Neural crest cell (in vitro differentiated cells): ENCODE measurements at regions not wholly inside any gene's neighbourhood (a gene's known extent, or its start where the extent isn't known, plus 50 kb on each side); places are given as distances from the start of the nearest gene placed in this dataset.

Experiments
- DNase-seq: peaks from one replicate; pipeline ENCODE4 v3.0.0; 2021; ENCODE audit warnings: low read depth, mixed read lengths, low spot score
- H3K27ac Mint-ChIP-seq: one replicate; pipeline ENCODE4 v1.8.0; 2021; ENCODE audit warnings: mild to moderate bottlenecking, mixed read lengths; ENCODE audit not compliant: unreplicated experiment
- H3K27me3 Mint-ChIP-seq: 2 replicates; pipeline ENCODE4 v1.8.0; 2021; ENCODE audit warnings: low read depth, mild to moderate bottlenecking, mixed read lengths
- H3K36me3 Mint-ChIP-seq: 2 replicates; pipeline ENCODE4 v1.8.0; 2021; ENCODE audit warnings: low read depth, mild to moderate bottlenecking, mixed read lengths
- H3K4me1 Mint-ChIP-seq: 2 replicates; pipeline ENCODE4 v1.8.0; 2021; ENCODE audit warnings: mixed read lengths
- H3K4me3 Mint-ChIP-seq: one replicate; pipeline ENCODE4 v1.8.0; 2021; ENCODE audit warnings: mild to moderate bottlenecking, mixed read lengths
- H3K9me3 Mint-ChIP-seq: 2 replicates; pipeline ENCODE4 v1.8.0; 2021; ENCODE audit warnings: mixed read lengths
- CTCF ChIP-seq: fragments of 200-600 bp; sonication (generic); conservative IDR thresholded peaks from 2 replicates; pipeline ENCODE4 v1.5.0; 2021; ENCODE audit warnings: antibody characterized with exemption, mild to moderate bottlenecking

DNA sequence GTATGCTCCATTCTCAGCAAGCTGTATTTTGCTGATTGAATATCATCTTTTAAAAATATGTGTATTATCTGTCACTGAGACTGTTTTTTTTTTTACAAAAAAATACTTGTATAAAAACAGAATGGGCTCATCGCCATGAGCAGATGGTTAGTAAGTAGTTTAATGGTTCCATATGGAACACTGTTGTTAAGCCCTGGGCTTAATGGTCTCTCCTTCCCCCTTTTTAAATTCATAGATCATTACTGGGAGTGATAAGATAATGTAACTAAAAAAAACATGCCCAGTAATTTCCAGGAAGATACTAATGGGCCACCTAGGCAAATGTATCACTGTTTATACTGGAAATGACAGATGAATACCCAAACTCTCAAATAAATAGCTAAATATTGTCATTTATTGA is 95.3 kb upstream of the TPRG1 start:
- Mint-ChIP-seq H3K27me3 (no peaks in the 10 kb centered on the region), H3K36me3 (no peaks in the 10 kb centered on the region), H3K4me3 (no peak overlapping the region), H3K4me1 (no peaks in the 10 kb centered on the region), H3K9me3 (no peaks in the 10 kb centered on the region), H3K27ac (no peak overlapping the region)
- no peak for DNase-seq
- no peak for TF ChIP-seq CTCF

GRCh38 chr3:189080745-189081144 is 91.0 kb upstream of the TPRG1 start:
- H3K27me3 Mint-ChIP-seq, result no peaks in the 10 kb centered on the region
- no peak overlapping the region for H3K4me3 Mint-ChIP-seq
- TF ChIP-seq CTCF, result no peak
- H3K27ac Mint-ChIP-seq, result no peak overlapping the region
- H3K4me1 Mint-ChIP-seq, result no peaks in the 10 kb centered on the region
- no peaks in the 10 kb centered on the region for H3K9me3 Mint-ChIP-seq
- no peaks in the 10 kb centered on the region for H3K36me3 Mint-ChIP-seq
- no peak for DNase-seq

DNA sequence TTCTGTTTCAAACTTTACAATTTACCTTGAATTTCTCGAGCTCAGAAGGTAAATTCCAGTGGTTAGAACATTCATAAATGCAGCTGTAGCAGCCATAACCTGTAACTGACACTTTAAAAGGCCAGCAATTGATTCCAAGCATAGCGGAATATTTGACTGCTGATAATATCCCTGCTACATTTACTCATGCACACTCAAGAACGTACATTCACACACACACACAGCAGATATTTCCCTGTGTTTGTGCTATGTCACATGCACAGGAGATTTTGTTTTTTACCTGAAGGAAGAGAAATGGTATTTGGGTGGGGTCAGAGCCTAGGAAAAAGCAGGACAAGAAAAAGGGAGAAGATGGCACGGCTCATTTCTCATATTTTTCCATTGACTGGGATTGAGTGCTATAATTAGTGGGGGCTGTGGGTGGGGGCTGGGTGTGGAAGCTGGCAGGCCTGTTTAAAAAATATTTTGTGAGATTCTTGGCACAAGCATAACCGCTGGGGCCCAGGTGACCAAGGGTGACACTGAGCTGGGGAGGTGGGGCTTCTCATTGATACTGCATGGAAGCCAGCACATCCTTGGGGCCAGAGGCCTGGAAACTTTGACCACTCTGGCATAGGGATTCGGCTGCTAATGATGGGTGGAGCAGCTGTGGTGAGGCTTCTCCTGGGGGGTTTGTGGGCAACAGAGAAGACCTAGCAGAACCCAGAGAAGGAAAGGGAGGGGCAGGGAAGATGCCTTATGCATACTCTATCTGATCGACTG is 88.9 kb upstream of the TPRG1 start:
- no peak for DNase-seq
- Mint-ChIP-seq H3K4me3 (no peak overlapping the region), H3K4me1 (no peaks in the 10 kb centered on the region), H3K9me3 (no peaks in the 10 kb centered on the region), H3K27me3 (no peaks in the 10 kb centered on the region), H3K36me3 (no peaks in the 10 kb centered on the region), H3K27ac (no peak overlapping the region)
- no peak for TF ChIP-seq CTCF

DNA sequence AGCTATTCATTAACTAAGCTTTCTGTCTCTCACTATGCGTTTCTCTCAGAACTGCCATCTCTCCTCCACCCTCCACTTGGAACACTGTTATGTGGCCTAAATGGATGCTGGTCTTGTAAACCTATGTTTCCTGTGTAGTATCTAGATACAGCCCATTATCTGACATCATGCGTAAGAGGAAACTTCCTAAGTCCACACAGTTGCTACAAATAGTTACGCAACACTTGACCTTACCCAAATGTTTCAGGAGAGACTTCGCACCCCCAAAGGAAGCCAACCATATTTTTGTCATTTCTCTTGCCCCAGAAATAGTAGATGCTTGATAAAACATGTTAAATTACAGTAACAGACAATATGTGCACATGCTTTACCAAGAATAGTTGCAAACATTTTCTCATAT is 87.2 kb upstream of the TPRG1 start:
- TF ChIP-seq CTCF, result no peak
- Mint-ChIP-seq H3K27ac (no peak overlapping the region), H3K36me3 (no peaks in the 10 kb centered on the region), H3K27me3 (no peaks in the 10 kb centered on the region), H3K4me3 (no peak overlapping the region), H3K4me1 (no peaks in the 10 kb centered on the region), H3K9me3 (no peaks in the 10 kb centered on the region)
- DNase-seq, result no peak

DNA sequence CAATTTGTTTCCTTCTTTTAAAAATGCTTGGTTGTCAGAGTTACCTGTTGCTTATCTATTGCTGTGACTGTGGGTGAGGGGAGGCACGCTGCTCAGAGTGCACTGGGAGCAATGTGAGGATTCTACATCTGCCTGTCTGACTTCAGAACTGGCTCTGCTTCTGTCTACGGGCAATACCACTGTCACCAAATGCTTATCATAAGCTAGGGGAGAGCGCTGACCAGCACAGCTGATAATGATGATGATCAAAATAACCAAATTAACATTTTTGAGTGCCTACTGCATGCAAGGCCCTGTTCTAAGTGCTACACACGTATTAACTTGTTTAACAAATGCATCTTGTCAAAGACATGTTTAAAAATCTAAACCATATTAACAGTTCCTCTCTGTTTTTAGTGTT is 79.2 kb upstream of the TPRG1 start:
- H3K4me3 Mint-ChIP-seq, result no peak overlapping the region

More for the DNA sequence above, 79.2 kb upstream of the TPRG1 start:
- Mint-ChIP-seq H3K4me1 (no peaks in the 10 kb centered on the region), H3K27me3 (no peaks in the 10 kb centered on the region), H3K9me3 (no peaks in the 10 kb centered on the region), H3K27ac (no peak overlapping the region), H3K36me3 (no peaks in the 10 kb centered on the region)
- TF ChIP-seq CTCF, result no peak
- no peak for DNase-seq
